ENCODE measurements at regions not wholly inside any gene's neighbourhood (a gene's known extent, or its start where the extent isn't known, plus 50 kb on each side); places are given as distances from the start of the nearest gene placed in this dataset.

DNA sequence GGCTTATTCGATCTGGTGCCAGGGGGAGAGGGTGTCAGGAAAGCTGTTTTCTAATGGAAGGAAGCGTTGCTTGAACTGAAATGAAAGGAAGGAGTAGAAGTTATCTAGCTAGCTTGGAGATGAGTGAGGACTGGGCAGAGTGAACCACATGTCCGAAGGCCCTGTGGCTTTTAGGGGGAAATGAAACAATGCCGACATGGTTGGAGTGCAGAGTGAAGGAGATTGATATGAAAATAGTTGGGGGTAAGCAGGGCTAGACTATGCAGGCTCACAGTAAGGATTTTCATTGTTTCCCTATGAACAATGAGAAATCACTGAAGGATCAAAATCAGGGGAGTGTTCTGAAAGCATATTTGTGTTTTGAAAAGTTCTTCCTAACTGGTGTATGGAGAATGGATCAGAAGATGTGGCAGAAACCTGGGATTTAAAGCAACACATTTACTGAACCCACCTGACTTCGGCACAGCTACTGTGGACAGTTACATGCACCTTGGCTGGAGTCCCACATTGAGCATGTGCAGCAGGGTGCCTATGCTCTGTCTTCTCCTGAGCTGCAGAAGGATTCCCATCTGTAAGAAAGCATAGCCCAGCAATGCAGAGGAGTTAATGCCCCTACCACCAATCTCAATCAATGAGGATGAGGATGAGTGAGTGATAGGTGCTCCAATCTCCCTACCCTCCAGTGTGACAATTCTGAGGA lies 144.4 kb upstream of the TBCA start:
- H3K79me2 ChIP-seq (ENCODE audit: insufficient read depth, low read length), result no peaks in the 10 kb centered on the region
- no peak for DNase-seq (ENCODE audit: insufficient read length, low spot score, missing footprints)
- no peak overlapping the region for H3K27ac ChIP-seq (ENCODE audit: low read depth, low read length)
- no peak overlapping the region for H3K4me3 ChIP-seq (ENCODE audit: insufficient read depth, low read length)
- peaks cover 32% of the 10 kb centered on the region for H3K27me3 ChIP-seq (ENCODE audit: insufficient read depth, low read length)
- H3K36me3 ChIP-seq (ENCODE audit: insufficient read depth, low read length), result no peaks in the 10 kb centered on the region
- H3K9me3 ChIP-seq (ENCODE audit: low read depth, low read length), result no peaks in the 10 kb centered on the region
- H4K20me1 ChIP-seq (ENCODE audit: insufficient read depth, low read length), result no peaks in the 10 kb centered on the region
- H3K4me1 ChIP-seq (ENCODE audit: insufficient read depth, low read length), result no peaks in the 10 kb centered on the region
- H2AFZ ChIP-seq (ENCODE audit: low read length), result no peak overlapping the region
- H3K4me2 ChIP-seq (ENCODE audit: insufficient read depth, low read length), result no peak overlapping the region
- TF ChIP-seq, protein P1, sequence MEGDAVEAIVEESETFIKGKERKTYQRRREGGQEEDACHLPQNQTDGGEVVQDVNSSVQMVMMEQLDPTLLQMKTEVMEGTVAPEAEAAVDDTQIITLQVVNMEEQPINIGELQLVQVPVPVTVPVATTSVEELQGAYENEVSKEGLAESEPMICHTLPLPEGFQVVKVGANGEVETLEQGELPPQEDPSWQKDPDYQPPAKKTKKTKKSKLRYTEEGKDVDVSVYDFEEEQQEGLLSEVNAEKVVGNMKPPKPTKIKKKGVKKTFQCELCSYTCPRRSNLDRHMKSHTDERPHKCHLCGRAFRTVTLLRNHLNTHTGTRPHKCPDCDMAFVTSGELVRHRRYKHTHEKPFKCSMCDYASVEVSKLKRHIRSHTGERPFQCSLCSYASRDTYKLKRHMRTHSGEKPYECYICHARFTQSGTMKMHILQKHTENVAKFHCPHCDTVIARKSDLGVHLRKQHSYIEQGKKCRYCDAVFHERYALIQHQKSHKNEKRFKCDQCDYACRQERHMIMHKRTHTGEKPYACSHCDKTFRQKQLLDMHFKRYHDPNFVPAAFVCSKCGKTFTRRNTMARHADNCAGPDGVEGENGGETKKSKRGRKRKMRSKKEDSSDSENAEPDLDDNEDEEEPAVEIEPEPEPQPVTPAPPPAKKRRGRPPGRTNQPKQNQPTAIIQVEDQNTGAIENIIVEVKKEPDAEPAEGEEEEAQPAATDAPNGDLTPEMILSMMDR (IDR thresholded peaks at IDR 0.05; ENCODE audit: extremely low read depth, low read depth, low read length), result no peak

DNA sequence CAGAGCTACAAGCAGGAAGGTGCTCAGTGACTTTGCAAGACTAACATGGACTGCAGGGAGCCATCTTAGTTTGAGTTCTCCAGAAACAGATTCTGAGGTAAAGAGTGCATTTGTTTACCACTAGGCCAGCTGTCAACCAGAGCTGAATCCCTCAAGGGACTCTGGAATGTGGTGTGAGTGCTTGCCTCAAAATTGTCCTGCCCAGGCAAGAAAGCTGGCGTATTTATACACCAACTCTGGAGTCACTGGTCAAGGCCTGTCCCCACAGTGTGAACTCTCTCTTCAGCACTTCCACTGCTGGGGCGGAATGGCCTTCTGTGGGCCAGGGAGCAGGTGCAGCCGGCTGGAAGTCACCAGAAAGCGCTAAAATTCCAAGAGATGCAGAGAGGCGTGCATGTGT lies 139.2 kb upstream of the TBCA start:
- H3K4me1 ChIP-seq (ENCODE audit: insufficient read depth, low read length), result no peaks in the 10 kb centered on the region
- no peak overlapping the region for H2AFZ ChIP-seq (ENCODE audit: low read length)
- TF ChIP-seq, protein P1 (IDR thresholded peaks at IDR 0.05; ENCODE audit: extremely low read depth, low read depth, low read length), result no peak
- H3K4me3 ChIP-seq (ENCODE audit: insufficient read depth, low read length), result no peak overlapping the region
- no peaks in the 10 kb centered on the region for H3K36me3 ChIP-seq (ENCODE audit: insufficient read depth, low read length)
- no peaks in the 10 kb centered on the region for H3K79me2 ChIP-seq (ENCODE audit: insufficient read depth, low read length)
- H4K20me1 ChIP-seq (ENCODE audit: insufficient read depth, low read length), result no peaks in the 10 kb centered on the region
- peaks cover 50% of the 10 kb centered on the region for H3K27me3 ChIP-seq (ENCODE audit: insufficient read depth, low read length)
- DNase-seq (ENCODE audit: insufficient read length, low spot score, missing footprints), result no peak
- H3K27ac ChIP-seq (ENCODE audit: low read depth, low read length), result no peak overlapping the region
- no peak overlapping the region for H3K4me2 ChIP-seq (ENCODE audit: insufficient read depth, low read length)
- no peaks in the 10 kb centered on the region for H3K9me3 ChIP-seq (ENCODE audit: low read depth, low read length)

DNA sequence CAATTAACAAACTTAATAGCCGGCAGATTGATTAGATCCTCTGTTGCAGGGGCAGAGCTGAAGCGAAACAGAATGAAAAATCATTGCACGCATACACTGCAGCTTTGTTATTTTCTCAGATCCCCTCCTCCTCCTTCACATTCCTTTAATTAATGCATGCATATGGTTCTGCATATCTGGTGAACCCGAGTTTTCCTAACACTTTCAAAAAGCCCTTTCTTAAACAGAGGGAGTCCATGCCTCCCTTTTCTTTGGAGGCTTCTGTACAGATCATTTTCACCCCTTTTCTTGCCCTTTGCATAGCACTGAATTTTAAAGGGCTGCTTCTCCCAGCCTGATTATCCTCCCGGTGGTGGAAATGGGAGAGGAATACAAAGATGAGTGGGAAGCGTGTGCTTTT lies 136.6 kb upstream of the TBCA start:
- H3K36me3 ChIP-seq (ENCODE audit: insufficient read depth, low read length), result no peaks in the 10 kb centered on the region
- no peak overlapping the region for H3K27ac ChIP-seq (ENCODE audit: low read depth, low read length)
- TF ChIP-seq, protein P1 (IDR thresholded peaks at IDR 0.05; ENCODE audit: extremely low read depth, low read depth, low read length), result no peak
- H3K4me3 ChIP-seq (ENCODE audit: insufficient read depth, low read length), result no peak overlapping the region
- H3K79me2 ChIP-seq (ENCODE audit: insufficient read depth, low read length), result no peaks in the 10 kb centered on the region
- H3K4me2 ChIP-seq (ENCODE audit: insufficient read depth, low read length), result no peak overlapping the region
- no peak overlapping the region for H2AFZ ChIP-seq (ENCODE audit: low read length)
- H3K4me1 ChIP-seq (ENCODE audit: insufficient read depth, low read length), result no peaks in the 10 kb centered on the region
- no peaks in the 10 kb centered on the region for H3K9me3 ChIP-seq (ENCODE audit: low read depth, low read length)
- no peaks in the 10 kb centered on the region for H4K20me1 ChIP-seq (ENCODE audit: insufficient read depth, low read length)
- no peak for DNase-seq (ENCODE audit: insufficient read length, low spot score, missing footprints)
- peaks cover 43% of the 10 kb centered on the region for H3K27me3 ChIP-seq (ENCODE audit: insufficient read depth, low read length)

DNA sequence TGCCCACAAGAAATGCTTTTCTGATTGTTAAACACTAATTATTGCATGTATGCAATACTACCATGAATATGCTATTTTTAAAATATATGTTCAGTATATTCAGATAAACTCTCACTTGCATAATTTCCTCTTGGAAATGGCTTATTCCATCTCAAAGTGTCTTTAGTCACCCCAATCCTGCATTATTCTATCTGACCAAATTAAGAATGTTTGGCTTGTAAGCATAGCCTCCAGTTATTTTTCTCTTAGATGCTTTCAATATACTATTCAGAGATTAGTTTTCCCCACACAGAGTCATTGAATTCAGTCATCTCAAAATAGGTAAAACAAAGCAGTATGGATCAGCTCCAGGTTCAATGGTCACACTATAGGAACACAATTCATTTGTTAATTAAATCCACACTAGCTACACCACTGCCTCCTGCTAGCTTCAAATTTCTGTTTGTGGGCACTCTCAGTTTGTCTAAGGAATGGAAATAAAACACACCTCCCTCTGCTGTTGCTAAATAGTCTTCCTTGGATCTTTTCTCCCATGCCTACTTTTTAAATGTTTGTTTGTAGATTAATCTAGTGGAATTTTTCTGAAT lies 134.6 kb upstream of the TBCA start:
- Histone ChIP-seq H3K27me3 (ENCODE audit: insufficient read depth, low read length) (peaks cover 37% of the 10 kb centered on the region), H3K4me1 (ENCODE audit: insufficient read depth, low read length) (no peaks in the 10 kb centered on the region), H3K9me3 (ENCODE audit: low read depth, low read length) (no peaks in the 10 kb centered on the region), H2AFZ (ENCODE audit: low read length) (no peak overlapping the region), H3K27ac (ENCODE audit: low read depth, low read length) (no peak overlapping the region), H3K36me3 (ENCODE audit: insufficient read depth, low read length) (no peaks in the 10 kb centered on the region), H3K79me2 (ENCODE audit: insufficient read depth, low read length) (no peaks in the 10 kb centered on the region), H4K20me1 (ENCODE audit: insufficient read depth, low read length) (no peaks in the 10 kb centered on the region), H3K4me2 (ENCODE audit: insufficient read depth, low read length) (no peak overlapping the region), H3K4me3 (ENCODE audit: insufficient read depth, low read length) (no peak overlapping the region)
- no peak for DNase-seq (ENCODE audit: insufficient read length, low spot score, missing footprints)
- TF ChIP-seq, protein P1 (IDR thresholded peaks at IDR 0.05; ENCODE audit: extremely low read depth, low read depth, low read length), result no peak
